GM21825 (cell line): ENCODE measurements at regions not wholly inside any gene's neighbourhood (a gene's known extent, or its start where the extent isn't known, plus 50 kb on each side); places are given as distances from the start of the nearest gene placed in this dataset.

ENCODE experiments used
- ATAC-seq: cut with Tn5 transposase; IDR thresholded peaks from one replicate; pipeline ENCODE4 v1.9.1; 2021; ENCODE audit warnings: mild to moderate bottlenecking, moderate library complexity; ENCODE audit not compliant: unreplicated experiment

- no peak for ATAC-seq
These were observed 288.5 kb upstream of the NEGR1 start for GRCh38 chr1:72570815-72571214.

GRCh38 chr1:72568113-72568512 lies 285.8 kb upstream of the NEGR1 start:
- no peak for ATAC-seq

- ATAC-seq = no peak
These were observed 285.2 kb upstream of the NEGR1 start for GRCh38 chr1:72567521-72567920.

GRCh38 chr1:72564749-72565148 lies 282.4 kb upstream of the NEGR1 start:
- ATAC-seq = no peak

GRCh38 chr1:72557446-72558049 lies 275.2 kb upstream of the NEGR1 start:
- no peak for ATAC-seq

- no peak for ATAC-seq
These were observed 265.1 kb upstream of the NEGR1 start for GRCh38 chr1:72547412-72547811.

- ATAC-seq = no peak
These were observed 258.3 kb upstream of the NEGR1 start for GRCh38 chr1:72540674-72541073.

- ATAC-seq = no peak
These were observed 253.1 kb upstream of the NEGR1 start for GRCh38 chr1:72535470-72535869.

GRCh38 chr1:72530646-72531045 lies 248.3 kb upstream of the NEGR1 start:
- no peak for ATAC-seq

GRCh38 chr1:72526926-72527325 lies 244.6 kb upstream of the NEGR1 start:
- ATAC-seq = no peak

GRCh38 chr1:72524021-72524420 lies 241.7 kb upstream of the NEGR1 start:
- no peak for ATAC-seq

GRCh38 chr1:72521659-72522058 lies 239.3 kb upstream of the NEGR1 start:
- ATAC-seq = no peak

GRCh38 chr1:72516826-72517225 lies 234.5 kb upstream of the NEGR1 start:
- no peak for ATAC-seq

- no peak for ATAC-seq
These were observed 233.9 kb upstream of the NEGR1 start for GRCh38 chr1:72516264-72516663.

- ATAC-seq = no peak
These were observed 216.0 kb upstream of the NEGR1 start for GRCh38 chr1:72498371-72498770.

- no peak for ATAC-seq
These were observed 207.5 kb upstream of the NEGR1 start for GRCh38 chr1:72489801-72490200.

GRCh38 chr1:72485801-72486200 lies 203.5 kb upstream of the NEGR1 start:
- ATAC-seq = no peak

- no peak for ATAC-seq
These were observed 201.6 kb upstream of the NEGR1 start for GRCh38 chr1:72483846-72484357.

GRCh38 chr1:72482736-72483413 lies 200.5 kb upstream of the NEGR1 start:
- ATAC-seq = no peak

GRCh38 chr1:72481420-72481970 lies 199.2 kb upstream of the NEGR1 start:
- ATAC-seq = no peak

GRCh38 chr1:72466376-72466775 lies 184.0 kb upstream of the NEGR1 start:
- ATAC-seq = no peak

GRCh38 chr1:72462186-72462905 lies 180.0 kb upstream of the NEGR1 start:
- no peak for ATAC-seq
